SK-N-SH (cell line): ENCODE measurements at regions not wholly inside any gene's neighbourhood (a gene's known extent, or its start where the extent isn't known, plus 50 kb on each side); places are given as distances from the start of the nearest gene placed in this dataset.

Experiments
- EZH2phosphoT487 ChIP-seq: fragments of 200-600 bp; sonication (generic); IDR thresholded peaks from 2 replicates; pipeline ENCODE4 v1.6.1; 2017; ENCODE audit warnings: low read depth, mixed run types, mild to moderate bottlenecking, antibody characterized with exemption, moderate library complexity, borderline replicate concordance
- MXI1 ChIP-seq: IDR thresholded peaks from 2 replicates; pipeline ENCODE4 v1.6.1; 2012; ENCODE audit warnings: mild to moderate bottlenecking, low read depth, low read length, improper control_type of control experiment
- TF ChIP-seq, protein P1 (sequence below): fragments of 200-600 bp; sonication (generic); IDR thresholded peaks from 2 replicates; pipeline ENCODE4 v1.6.1; 2017; ENCODE audit warnings: antibody characterized with exemption, mild to moderate bottlenecking, moderate library complexity

DNA sequence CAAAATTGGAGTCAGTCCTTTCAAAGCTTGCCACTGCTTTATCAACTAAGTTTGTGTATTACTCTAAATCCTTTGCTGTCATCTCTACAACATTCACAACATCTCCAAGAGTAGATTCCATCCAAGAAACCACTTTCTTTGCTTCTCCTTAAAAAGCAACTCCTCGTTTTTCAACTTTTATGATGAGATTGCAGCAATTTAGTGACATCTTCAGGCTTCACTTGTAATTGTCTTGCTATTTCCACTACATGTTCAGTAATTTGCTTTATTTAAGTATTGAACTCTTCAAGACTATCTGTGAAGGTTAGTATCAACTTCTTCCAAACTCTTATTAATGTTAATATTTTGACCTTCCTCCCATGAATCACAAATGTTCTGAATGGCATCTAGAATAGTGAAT is 747.9 kb downstream of the TMTC2 start:
- TF ChIP-seq, protein P1, sequence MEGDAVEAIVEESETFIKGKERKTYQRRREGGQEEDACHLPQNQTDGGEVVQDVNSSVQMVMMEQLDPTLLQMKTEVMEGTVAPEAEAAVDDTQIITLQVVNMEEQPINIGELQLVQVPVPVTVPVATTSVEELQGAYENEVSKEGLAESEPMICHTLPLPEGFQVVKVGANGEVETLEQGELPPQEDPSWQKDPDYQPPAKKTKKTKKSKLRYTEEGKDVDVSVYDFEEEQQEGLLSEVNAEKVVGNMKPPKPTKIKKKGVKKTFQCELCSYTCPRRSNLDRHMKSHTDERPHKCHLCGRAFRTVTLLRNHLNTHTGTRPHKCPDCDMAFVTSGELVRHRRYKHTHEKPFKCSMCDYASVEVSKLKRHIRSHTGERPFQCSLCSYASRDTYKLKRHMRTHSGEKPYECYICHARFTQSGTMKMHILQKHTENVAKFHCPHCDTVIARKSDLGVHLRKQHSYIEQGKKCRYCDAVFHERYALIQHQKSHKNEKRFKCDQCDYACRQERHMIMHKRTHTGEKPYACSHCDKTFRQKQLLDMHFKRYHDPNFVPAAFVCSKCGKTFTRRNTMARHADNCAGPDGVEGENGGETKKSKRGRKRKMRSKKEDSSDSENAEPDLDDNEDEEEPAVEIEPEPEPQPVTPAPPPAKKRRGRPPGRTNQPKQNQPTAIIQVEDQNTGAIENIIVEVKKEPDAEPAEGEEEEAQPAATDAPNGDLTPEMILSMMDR, result peak; percentile 16
- TF ChIP-seq MXI1 (no peak), EZH2phosphoT487 (no peak)
